SU-DHL-6 (cell line): ENCODE measurements at regions not wholly inside any gene's neighbourhood (a gene's known extent, or its start where the extent isn't known, plus 50 kb on each side); places are given as distances from the start of the nearest gene placed in this dataset.

Source experiments
- CTCF ChIP-seq: fragments of 200-600 bp; sonication (generic); IDR thresholded peaks from one replicate; pipeline ENCODE4 v1.5.1; 2017; ENCODE audit warnings: antibody characterized with exemption, mild to moderate bottlenecking, low read length, moderate library complexity; ENCODE audit not compliant: insufficient read depth, poor library complexity, severe bottlenecking
- EZH2phosphoT487 ChIP-seq: fragments of 200-600 bp; sonication (generic), shearing (Covaris generic); conservative IDR thresholded peaks from 2 replicates; pipeline ENCODE4 v1.6.1; 2018; ENCODE audit warnings: mild to moderate bottlenecking, antibody characterized with exemption, low read length, moderate library complexity, mixed read lengths

GRCh38 chr4:126661194-126661593, 971.6 kb upstream of the INTU start:
- no peak for TF ChIP-seq CTCF
- TF ChIP-seq EZH2phosphoT487, result no peak
